RCC 7860 (cell line): ENCODE measurements at regions not wholly inside any gene's neighbourhood (a gene's known extent, or its start where the extent isn't known, plus 50 kb on each side); places are given as distances from the start of the nearest gene placed in this dataset.

Experiments used
- DNase-seq: peaks from one replicate; pipeline ENCODE4 v3.0.0-alpha.2; 2015; ENCODE audit warnings: low spot score
- FAIRE-seq: peaks from 2 replicates; lab custom pipeline; 2012; peaks lifted over from hg19 to GRCh38; lab: Jason Lieb, UNC

GRCh38 chr2:118705032-118705431 is 142.4 kb downstream of the EN1 start:
- DNase-seq (no peak), FAIRE-seq (no peak)

DNA sequence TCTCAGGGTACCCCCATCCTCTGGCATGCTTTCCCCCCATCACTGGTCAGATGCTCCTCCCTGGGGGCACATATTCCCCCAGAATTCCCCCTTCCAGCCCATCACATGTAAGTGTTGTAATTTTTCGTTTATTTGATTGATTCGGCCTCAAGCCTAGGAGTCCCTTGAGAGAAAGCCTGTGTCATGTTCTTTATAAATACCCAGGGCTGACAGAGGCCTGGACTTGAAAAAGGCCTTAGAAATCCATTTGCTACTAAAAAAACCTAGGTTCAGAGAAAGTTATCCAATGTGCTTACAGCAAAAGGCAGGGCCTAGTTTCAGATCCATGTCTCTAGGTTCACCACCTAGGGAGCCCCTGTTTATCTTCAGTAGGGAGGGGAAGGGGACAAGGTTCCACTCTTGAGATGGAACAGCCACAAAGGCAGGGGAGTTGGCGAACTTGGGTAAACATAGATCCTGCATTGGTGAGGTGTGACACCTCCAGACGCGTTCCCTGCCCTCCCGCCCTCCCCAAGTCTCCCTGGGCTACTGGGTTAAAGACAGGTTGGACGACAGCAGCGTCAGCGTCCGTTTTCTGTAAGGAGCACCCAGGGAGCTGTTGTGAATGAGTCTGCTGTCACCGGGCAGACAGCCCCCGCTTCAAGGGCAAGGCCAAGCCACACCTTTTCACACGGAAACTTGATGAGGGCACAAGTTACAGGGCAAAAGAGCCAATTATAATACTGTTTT is 147.8 kb downstream of the EN1 start:
- FAIRE-seq (no peak), DNase-seq (no peak)

DNA sequence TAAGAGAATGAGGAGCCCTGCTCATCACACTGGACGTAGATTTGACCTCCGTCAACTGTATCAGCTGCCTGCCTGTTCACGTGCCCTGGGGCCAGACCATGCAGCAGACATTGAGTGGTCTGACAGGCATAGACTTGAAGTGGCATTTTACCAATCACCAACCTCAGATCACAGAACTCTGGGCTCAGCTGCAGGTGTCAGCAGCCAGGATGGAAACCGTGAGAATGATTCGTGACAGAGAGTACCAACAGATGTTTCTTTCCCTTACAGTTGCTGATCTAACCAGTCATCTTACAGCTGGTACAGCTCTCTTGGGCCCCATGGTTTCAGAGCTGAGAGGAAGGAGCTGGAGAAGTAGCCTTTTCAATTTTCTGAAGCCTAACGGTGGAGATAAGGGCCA is 148.9 kb downstream of the EN1 start:
- no peak for FAIRE-seq
- no peak for DNase-seq

- FAIRE-seq (no peak), DNase-seq (no peak)
Measured at GRCh38 chr2:118697781-118698180, 149.7 kb downstream of the EN1 start.

DNA sequence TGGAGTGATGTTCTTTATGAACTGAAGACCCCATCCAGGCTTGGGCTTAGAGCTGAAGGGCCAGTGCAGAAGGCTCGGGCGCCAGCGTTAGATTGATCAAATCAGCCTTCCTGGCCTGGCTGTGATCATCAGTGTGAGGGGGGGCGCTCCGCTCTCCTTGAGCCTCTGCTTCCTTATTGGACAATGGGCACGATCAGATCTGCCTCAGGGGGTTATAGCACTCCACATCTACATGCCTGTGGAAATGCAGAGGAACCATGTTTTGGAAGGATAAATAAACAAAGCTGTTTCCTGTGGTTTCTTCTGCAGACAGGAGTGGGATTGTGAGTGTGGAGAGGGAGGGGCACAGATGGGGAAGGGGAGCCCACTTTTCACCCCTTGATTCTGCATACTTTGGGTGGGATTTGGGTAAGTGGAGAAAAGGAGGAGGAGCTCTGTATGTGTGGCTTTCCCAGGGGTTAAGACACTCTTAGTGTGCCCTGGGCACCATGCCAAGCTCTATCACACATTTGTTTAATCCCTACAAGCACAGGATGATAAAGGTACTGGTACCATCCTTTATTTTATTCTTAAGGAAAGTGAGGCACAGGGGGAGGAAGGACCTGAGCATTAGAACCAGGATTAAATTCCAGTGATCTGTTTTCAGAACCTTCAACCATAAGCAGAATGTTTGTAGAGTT is 150.5 kb downstream of the EN1 start:
- FAIRE-seq = no peak
- no peak for DNase-seq

- FAIRE-seq = no peak
Measured at GRCh38 chr2:118693287-118693822, 154.1 kb downstream of the EN1 start.

DNA sequence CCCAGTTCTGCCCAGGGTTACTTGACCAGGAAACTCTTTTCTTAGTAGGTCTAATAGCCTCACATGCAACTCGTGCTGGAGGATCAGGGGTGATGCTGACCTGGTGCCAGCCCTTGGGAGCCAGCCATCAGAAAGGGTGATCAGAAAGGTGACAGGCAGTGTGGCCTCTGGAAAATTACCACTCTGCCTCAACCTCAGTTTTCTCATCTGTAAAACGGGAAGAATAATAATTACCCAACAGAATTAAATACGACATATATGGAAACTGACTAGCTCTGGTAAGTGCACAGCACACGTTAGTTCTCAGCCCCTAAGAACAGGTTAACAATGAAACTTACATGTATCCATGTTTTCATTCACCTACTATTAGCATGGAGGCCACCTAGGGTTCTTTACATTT is 157.6 kb downstream of the EN1 start:
- no peak for FAIRE-seq

More at GRCh38 chr2:118693287-118693822, 154.1 kb downstream of the EN1 start:
- no peak for DNase-seq

DNA sequence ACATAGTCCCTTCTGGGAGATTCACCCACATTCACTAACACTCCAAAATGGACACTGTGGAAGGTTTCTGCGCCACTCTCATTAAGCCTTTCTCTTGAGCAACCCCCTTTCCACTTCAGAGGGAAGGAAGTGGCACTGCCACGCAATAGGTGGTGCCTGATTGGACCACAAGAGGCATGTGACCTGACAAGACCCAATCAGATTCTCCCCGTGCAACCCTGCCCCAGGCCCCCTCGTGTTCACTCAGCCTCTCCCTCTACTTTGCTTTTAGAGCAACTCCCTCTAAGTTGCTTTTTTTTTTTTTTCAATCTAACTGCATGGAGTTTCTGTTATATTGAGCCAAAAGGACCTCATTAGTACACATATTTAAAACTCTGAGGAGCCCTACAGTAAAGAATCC is 158.0 kb downstream of the EN1 start:
- DNase-seq (no peak), FAIRE-seq (no peak)

More for the DNA sequence above, 157.6 kb downstream of the EN1 start:
- no peak for DNase-seq

GRCh38 chr2:118689033-118689432 is 158.4 kb downstream of the EN1 start:
- DNase-seq = no peak

DNA sequence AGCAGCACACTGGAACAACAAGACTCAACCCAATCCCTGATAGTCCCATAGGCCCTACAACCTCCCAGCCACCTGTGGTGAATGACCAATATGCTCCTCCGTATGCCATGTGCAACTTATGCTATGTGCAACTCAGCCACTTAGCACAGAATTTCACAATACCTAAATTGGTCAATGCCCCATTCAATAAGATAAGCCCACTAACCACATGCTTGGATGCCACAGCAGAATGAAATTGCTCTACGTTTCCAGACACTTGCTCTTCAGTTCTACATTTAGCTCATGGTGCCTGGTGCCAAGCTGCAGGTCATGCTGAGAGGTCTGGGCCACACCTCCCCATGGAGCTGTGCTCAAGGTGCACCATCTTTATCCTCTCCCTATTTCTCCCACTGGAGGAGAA is 159.8 kb downstream of the EN1 start:
- DNase-seq (no peak), FAIRE-seq (no peak)

More at GRCh38 chr2:118689033-118689432, 158.4 kb downstream of the EN1 start:
- no peak for FAIRE-seq

DNA sequence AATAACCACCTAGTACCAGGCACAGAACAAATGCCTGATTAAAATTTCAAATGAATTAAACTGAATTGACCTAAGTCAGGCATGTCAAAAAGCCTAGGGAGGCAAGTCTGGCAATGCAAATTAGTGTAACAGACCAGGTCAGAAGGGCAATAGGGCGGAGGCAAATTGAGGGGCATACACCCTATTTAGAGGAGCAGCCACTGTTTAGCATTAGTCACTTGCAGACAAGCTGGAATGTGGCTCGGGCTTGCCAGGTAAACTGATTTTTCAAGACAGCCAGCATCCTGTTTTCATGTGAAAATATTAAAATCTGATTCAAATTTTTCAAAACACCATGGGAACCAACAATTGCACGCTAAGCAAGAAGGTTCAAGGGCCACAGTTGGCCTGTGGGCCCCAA is 160.3 kb downstream of the EN1 start:
- no peak for FAIRE-seq
- DNase-seq = no peak

- no peak for DNase-seq
- no peak for FAIRE-seq
Measured at GRCh38 chr2:118686346-118686745, 161.1 kb downstream of the EN1 start.

GRCh38 chr2:118683460-118683859 is 164.0 kb downstream of the EN1 start:
- FAIRE-seq (no peak), DNase-seq (no peak)

DNA sequence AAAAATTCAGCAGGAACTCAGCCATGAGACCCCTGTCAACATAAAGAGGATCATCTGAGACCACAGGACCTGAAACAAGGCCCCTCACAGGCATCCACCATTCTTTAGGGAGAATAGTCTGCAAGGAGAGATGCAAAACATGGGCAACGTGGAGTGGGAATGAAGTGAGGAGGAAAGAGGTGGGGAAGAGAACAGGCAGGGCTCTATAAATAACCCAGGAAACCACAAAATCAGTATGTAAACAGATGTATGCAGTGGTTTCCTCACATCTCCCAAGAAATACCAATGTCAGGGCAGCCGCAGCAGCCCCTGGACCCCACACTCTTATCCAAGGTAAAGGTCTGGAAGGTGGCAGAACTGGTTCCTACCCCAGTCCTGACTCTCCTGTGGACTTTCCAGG is 168.5 kb downstream of the EN1 start:
- DNase-seq (no peak), FAIRE-seq (no peak)

DNA sequence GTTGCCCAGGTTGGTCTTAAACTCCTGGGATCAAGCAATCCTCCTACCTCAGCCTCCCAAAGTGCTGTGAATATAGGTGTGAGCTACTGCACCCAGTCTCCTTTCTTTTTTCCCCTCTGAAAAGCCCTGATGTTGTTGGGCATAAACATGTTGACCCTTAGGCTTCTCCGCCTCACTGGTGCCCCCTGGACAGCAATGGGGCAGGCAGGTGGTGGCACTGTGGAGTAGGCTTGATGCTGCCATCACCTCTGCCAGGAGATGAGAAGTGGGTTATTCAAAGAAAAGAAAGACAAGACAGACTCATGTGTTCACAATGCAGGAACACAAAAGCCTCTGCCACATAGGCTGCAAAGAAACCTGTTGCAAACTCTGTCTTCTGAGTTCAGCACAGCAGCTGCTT is 169.9 kb downstream of the EN1 start:
- no peak for FAIRE-seq
- no peak for DNase-seq

GRCh38 chr2:118675531-118675930 is 171.9 kb downstream of the EN1 start:
- FAIRE-seq = no peak
- DNase-seq = no peak

- DNase-seq (no peak), FAIRE-seq (no peak)
Measured at GRCh38 chr2:118672571-118673158, 174.8 kb downstream of the EN1 start.

- FAIRE-seq (no peak), DNase-seq (no peak)
Measured at GRCh38 chr2:118671701-118672454, 175.6 kb downstream of the EN1 start.

DNA sequence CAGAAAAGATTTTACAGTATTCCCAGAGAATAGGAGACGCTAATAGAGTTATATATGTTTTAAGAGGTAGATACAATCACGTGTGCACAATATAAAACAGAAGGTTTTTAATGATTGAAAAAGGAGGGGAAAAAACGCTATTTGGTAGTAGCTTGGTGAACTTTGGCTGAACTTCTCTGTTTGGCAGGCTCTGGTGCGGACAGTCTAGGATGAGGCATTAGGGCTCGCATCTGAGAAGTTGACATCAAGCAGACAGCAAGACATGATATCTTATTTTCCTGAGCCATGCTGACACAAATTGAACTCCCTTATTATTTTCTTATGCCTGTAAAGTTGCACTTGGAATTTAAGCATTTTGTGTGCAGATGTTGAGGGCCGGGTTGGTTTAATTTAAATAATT is 176.6 kb downstream of the EN1 start:
- no peak for DNase-seq
- FAIRE-seq = no peak

GRCh38 chr2:118670276-118670675 is 177.2 kb downstream of the EN1 start:
- DNase-seq = no peak
- no peak for FAIRE-seq

DNA sequence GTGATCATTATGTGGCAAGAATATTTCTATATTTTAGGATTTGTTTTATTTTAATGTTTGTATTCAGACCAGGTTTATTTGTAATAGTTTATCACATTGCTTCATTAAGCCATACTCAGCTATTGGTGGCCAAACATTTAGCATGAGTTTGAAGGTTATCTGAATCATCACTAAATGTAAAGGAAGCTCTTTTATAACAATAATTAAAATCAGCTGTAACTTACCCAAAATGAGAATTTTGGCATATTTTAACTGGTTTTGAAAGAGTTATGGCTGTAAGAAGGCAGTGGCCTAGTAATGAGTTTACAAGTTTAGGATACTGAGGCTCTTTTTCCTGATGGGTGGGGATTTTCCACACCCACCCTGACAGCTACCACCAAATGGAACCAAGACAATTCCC is 177.8 kb downstream of the EN1 start:
- FAIRE-seq (no peak), DNase-seq (no peak)
